ENCODE measurements at regions not wholly inside any gene's neighbourhood (a gene's known extent, or its start where the extent isn't known, plus 50 kb on each side); places are given as distances from the start of the nearest gene placed in this dataset.
A peak's percentile ranks its signal among the peaks of the same experiment; 100 is the strongest.

DNA sequence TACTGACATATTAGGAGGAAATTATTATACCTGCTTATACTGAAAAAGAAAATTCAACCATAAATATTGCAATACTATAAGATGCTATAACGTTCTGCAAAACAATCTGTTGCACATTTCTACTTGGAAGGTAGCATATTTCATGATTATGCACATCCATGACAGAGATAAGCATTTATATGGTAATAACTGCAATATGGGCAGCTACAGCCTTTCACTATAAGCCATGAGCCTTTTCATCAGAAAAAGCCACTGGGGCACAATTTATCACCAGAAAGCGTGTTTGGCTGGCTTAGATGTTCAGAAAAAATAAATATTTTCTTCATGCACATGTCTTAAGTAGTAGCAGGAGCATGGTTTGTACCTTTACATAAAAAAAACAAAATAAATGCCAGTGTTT lies 340.7 kb downstream of the GALC start:
- intact Hi-C loops (cut with DNase I), result no loop called here
- no peak for DNase-seq
- Histone ChIP-seq H3K36me3 (replicated peaks in 1 of 2) (no peaks in the 10 kb centered on the region), H3K27ac (no peak overlapping the region), H3K4me1 (replicated peaks in 1 of 2) (no peaks in the 10 kb centered on the region), H3K9me3 (replicated peaks in 1 of 3) (no peaks in the 10 kb centered on the region), H3K4me3 (no peak overlapping the region), H3K27me3 (no peaks in the 10 kb centered on the region)
- TF ChIP-seq POLR2A (IDR thresholded peaks at IDR 0.05), result no peak
- TF ChIP-seq, protein P1, sequence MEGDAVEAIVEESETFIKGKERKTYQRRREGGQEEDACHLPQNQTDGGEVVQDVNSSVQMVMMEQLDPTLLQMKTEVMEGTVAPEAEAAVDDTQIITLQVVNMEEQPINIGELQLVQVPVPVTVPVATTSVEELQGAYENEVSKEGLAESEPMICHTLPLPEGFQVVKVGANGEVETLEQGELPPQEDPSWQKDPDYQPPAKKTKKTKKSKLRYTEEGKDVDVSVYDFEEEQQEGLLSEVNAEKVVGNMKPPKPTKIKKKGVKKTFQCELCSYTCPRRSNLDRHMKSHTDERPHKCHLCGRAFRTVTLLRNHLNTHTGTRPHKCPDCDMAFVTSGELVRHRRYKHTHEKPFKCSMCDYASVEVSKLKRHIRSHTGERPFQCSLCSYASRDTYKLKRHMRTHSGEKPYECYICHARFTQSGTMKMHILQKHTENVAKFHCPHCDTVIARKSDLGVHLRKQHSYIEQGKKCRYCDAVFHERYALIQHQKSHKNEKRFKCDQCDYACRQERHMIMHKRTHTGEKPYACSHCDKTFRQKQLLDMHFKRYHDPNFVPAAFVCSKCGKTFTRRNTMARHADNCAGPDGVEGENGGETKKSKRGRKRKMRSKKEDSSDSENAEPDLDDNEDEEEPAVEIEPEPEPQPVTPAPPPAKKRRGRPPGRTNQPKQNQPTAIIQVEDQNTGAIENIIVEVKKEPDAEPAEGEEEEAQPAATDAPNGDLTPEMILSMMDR (IDR thresholded peaks at IDR 0.05), result no peak
- 66 to 75% (median 72%) methylated on average over 2 of the region's 2 CpGs for WGBS, 4 donors

DNA sequence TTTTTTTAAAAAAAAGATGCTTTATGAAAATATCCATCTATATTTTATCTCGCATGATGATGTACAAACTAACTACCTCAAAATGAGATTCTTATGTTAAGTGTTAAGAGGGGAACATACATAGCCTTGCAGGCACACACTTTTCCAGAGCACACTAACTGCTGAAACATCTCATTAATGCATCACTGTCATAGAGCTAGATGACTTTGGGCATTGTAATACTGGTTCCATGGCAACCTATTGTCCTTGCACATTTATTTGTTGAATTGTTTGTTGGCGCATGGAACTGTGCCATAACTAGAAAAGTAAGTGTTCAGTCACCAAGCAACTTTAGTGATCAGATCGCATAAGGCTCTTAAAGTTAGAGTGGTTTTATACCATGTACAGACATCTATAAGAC lies 348.3 kb downstream of the GALC start:
- TF ChIP-seq, protein P1 (IDR thresholded peaks at IDR 0.05), result no peak
- TF ChIP-seq POLR2A (IDR thresholded peaks at IDR 0.05), result no peak
- 79 to 92% (median 85%) methylated on average over 3 of the region's 3 CpGs for WGBS, 4 donors
- Histone ChIP-seq H3K4me3 (no peak overlapping the region), H3K36me3 (replicated peaks in 1 of 2) (no peaks in the 10 kb centered on the region), H3K4me1 (replicated peaks in 1 of 2) (no peaks in the 10 kb centered on the region), H3K27me3 (no peaks in the 10 kb centered on the region), H3K9me3 (replicated peaks in 1 of 3) (no peaks in the 10 kb centered on the region), H3K27ac (no peak overlapping the region)
- no peak for DNase-seq
- intact Hi-C loops (cut with DNase I), result no loop called here

DNA sequence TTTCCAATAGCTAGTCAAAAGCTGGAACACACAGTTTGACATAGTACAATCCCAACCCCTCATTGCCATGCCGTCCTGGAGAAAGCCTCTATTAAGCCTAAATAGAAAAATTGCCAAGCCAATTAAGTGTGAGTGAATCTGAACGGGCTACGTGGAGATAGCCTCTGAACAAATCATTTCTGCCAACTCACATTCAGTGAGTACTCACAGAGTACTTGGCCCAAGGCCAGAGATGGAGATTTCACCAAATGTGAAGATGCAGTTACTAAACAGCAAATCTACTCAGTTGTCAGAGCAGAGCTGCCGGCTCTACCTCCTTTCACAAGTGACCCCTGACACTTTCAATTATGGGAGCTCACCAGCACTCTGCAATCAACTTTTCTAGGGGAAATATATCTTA lies 350.0 kb downstream of the GALC start:
- no peaks in the 10 kb centered on the region for H3K36me3 ChIP-seq (replicated peaks in 1 of 2)
- H3K4me3 ChIP-seq, result no peak overlapping the region
- no peaks in the 10 kb centered on the region for H3K9me3 ChIP-seq (replicated peaks in 1 of 3)
- 39 to 47% (median 44%) methylated on average over 4 of the region's 4 CpGs for WGBS, 4 donors
- H3K27me3 ChIP-seq, result no peaks in the 10 kb centered on the region
- H3K27ac ChIP-seq, result no peak overlapping the region
- no peak for TF ChIP-seq POLR2A (IDR thresholded peaks at IDR 0.05)
- TF ChIP-seq, protein P1 (IDR thresholded peaks at IDR 0.05), result no peak
- intact Hi-C loops (cut with DNase I), result no loop called here
- DNase-seq, result peak in 5 of 7 donors; percentile 9 to 71 (median 26)
- H3K4me1 ChIP-seq (replicated peaks in 1 of 2), result no peaks in the 10 kb centered on the region

DNA sequence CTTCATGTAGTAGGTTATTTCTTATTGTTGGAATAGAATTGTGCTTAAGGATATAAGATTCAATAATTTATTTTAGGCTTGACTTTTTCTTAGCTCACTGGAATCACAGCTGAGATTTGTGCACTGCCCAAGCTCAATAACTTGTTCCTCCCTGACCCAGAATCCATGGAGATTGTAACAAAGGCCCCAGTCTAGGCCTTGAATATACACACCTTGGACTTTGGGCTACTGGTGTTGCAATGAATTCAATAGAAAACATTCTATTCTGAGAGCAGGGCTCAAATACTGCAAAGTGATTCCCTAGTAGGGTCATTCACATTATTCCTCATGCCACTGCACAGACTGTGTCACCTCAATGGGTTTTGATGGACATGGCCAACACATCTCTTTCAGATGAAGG lies 352.4 kb downstream of the GALC start:
- Histone ChIP-seq H3K27me3 (no peaks in the 10 kb centered on the region), H3K4me1 (replicated peaks in 1 of 2) (no peaks in the 10 kb centered on the region), H3K4me3 (no peak overlapping the region), H3K36me3 (replicated peaks in 1 of 2) (no peaks in the 10 kb centered on the region), H3K27ac (no peak overlapping the region), H3K9me3 (replicated peaks in 1 of 3) (no peaks in the 10 kb centered on the region)
- no peak for DNase-seq
- TF ChIP-seq POLR2A (IDR thresholded peaks at IDR 0.05), result no peak
- TF ChIP-seq, protein P1 (IDR thresholded peaks at IDR 0.05), result no peak
- intact Hi-C loops (cut with DNase I), result no loop called here

All from adrenal gland (tissue), 9 donors.